OCI-LY1 (cell line): ENCODE measurements at regions not wholly inside any gene's neighbourhood (a gene's known extent, or its start where the extent isn't known, plus 50 kb on each side); places are given as distances from the start of the nearest gene placed in this dataset.
"Not testable (repeated sequence)": the region's sequence is repeated elsewhere in the genome, so short reads cannot be mapped to it uniquely, and the experiment has no call there.

Source experiments
- CTCF ChIP-seq: fragments of 200-600 bp; sonication (generic), shearing (Covaris generic); IDR thresholded peaks from 2 replicates; pipeline ENCODE4 v1.5.1; 2017; ENCODE audit warnings: mild to moderate bottlenecking, antibody characterized with exemption, low read length, moderate library complexity, mixed read lengths
- EZH2 ChIP-seq: fragments of 200-600 bp; sonication (generic), shearing (Covaris generic); IDR thresholded peaks from 2 replicates; pipeline ENCODE4 v1.8.0; 2017; ENCODE audit warnings: borderline replicate concordance, mixed run types, mild to moderate bottlenecking, antibody characterized with exemption, low read length, moderate library complexity, mixed read lengths

GRCh38 chr10:46665536-46665935 lies 86.6 kb downstream of the SYT15 start:
- not testable (repeated sequence) for TF ChIP-seq EZH2, CTCF
